ENCODE measurements at regions not wholly inside any gene's neighbourhood (a gene's known extent, or its start where the extent isn't known, plus 50 kb on each side); places are given as distances from the start of the nearest gene placed in this dataset.

GRCh38 chr14:21735200-21735599 lies 61.6 kb upstream of the OR4E1 start:
- TF ChIP-seq, protein P1, sequence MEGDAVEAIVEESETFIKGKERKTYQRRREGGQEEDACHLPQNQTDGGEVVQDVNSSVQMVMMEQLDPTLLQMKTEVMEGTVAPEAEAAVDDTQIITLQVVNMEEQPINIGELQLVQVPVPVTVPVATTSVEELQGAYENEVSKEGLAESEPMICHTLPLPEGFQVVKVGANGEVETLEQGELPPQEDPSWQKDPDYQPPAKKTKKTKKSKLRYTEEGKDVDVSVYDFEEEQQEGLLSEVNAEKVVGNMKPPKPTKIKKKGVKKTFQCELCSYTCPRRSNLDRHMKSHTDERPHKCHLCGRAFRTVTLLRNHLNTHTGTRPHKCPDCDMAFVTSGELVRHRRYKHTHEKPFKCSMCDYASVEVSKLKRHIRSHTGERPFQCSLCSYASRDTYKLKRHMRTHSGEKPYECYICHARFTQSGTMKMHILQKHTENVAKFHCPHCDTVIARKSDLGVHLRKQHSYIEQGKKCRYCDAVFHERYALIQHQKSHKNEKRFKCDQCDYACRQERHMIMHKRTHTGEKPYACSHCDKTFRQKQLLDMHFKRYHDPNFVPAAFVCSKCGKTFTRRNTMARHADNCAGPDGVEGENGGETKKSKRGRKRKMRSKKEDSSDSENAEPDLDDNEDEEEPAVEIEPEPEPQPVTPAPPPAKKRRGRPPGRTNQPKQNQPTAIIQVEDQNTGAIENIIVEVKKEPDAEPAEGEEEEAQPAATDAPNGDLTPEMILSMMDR (IDR thresholded peaks at IDR 0.05; ENCODE audit: low read depth, low read length, missing input control): no peak
- TF ChIP-seq SP1 (IDR thresholded peaks at IDR 0.05) (no peak), JUND (IDR thresholded peaks at IDR 0.05) (no peak), TAF1 (conservative IDR thresholded peaks at IDR 0.05) (no peak), RAD21 (IDR thresholded peaks at IDR 0.05) (no peak), GABPA (IDR thresholded peaks at IDR 0.05 in 1 of 2, conservative IDR thresholded peaks at IDR 0.05 in 1 of 2) (no peak), NR2F2 (IDR thresholded peaks at IDR 0.05) (no peak), REST (IDR thresholded peaks at IDR 0.05) (no peak)
- TF ChIP-seq, protein P2, sequence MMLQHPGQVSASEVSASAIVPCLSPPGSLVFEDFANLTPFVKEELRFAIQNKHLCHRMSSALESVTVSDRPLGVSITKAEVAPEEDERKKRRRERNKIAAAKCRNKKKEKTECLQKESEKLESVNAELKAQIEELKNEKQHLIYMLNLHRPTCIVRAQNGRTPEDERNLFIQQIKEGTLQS (IDR thresholded peaks at IDR 0.05): no peak

All from liver (tissue), 3 donors.